Stimulated activated CD4-positive, alpha-beta T cell treated with anti-CD3 and anti-CD28 coated beads, Interleukin-12 subunit alpha, Interleukin-12 subunit beta, amount 100 ng/mL, for 48 hours (primary cell): ENCODE measurements at regions not wholly inside any gene's neighbourhood (a gene's known extent, or its start where the extent isn't known, plus 50 kb on each side); places are given as distances from the start of the nearest gene placed in this dataset.

Source experiments
- DNase-seq, 3 donors: peaks; one replicate each; pipeline ENCODE4 v3.0.0-alpha.2; 2020; ENCODE audit warnings: low read depth in 2 of 3, low spot score in 1 of 3

DNA sequence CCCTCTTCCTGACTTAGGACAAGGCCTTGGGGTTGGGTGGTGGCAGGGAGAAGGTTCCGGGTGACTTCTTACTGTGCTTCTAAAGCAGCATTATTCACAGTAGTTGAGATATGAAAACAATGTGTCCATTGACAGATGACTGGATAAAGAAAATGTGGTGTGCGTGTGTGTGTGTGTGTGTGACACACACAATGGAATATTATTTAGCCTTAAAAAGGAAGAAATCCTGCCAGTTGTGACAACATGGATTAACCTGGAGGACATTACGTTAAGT lies 128.1 kb upstream of the RASGRP1 start:
- DNase-seq: no peak

DNA sequence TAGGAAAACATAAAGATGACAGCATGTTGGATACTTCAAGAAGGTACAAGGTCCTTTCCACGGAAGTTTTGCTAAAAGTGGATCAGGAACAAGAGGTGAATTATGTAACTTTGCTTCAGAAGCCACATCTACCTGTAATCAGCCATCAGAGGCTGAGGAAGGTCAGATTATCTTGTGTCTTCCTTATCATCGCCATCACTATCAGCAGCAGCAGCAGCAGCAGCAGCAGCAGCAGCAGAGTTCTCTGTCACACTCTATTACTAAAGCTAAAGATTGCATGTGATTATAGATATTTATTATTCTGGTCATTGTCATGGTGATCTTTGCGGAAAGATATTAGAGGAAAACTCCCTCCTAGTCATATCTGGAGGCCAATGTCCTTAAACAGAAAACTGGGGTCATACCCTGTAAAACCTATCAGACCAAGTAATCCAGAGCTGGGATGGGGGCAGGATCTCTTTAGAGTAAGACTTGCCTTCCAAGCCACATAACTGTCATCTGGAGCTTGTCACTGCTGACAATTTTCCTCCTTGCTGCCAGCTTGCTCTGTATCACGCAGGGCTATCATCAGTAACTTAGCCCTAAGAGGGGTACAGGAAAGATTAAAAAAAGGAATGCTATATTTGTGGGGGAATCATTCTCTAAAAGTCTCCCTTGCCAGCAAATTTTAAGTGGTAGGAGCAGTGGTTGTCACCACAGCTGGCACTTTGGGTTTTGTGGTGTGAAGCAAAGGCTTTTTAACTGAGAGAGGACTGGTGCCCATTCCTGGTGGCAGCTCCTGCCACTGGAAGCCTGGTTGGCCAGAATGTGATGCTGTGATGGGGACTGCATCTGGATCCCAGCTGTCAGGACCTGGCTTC lies 130.9 kb upstream of the RASGRP1 start:
- DNase-seq: no peak

- DNase-seq: peak; percentile 60 to 62 (median 60)
These were observed 131.6 kb upstream of the RASGRP1 start for GRCh38 chr15:38696109-38696727.

GRCh38 chr15:38696790-38697495 lies 132.3 kb upstream of the RASGRP1 start:
- DNase-seq: no peak

GRCh38 chr15:38698254-38698653 lies 133.6 kb upstream of the RASGRP1 start:
- DNase-seq: no peak

DNA sequence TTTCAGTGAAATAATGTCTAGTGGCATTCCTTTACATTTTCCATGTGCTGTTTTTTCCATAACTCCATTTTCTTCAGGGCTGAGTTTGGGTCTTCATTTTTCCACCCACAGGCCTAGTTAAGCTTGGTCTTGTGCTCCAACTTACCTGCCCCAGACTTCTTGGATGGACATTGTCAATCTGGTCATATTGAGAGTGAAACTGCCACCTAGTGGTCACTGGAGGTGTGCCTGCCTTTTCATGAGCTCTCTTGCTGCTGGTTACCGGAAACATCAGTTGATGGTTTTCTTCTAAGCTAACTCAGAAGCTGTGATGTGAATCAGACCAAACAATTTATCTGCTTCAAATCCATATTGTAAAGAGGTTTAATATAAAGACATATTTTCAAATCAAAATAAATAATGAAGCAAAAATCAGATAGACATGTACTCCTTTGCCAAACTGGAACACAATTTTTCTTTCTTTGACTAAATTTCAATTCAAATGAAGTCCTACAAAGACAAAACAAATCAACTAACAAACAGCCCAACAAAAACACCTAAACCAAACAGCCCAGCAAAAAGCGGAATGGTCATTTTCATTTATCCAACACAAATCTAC lies 135.1 kb upstream of the RASGRP1 start:
- DNase-seq: peak; percentile 52 to 74 (median 69)

- no peak for DNase-seq
These were observed 136.5 kb upstream of the RASGRP1 start for GRCh38 chr15:38701149-38701548.

DNA sequence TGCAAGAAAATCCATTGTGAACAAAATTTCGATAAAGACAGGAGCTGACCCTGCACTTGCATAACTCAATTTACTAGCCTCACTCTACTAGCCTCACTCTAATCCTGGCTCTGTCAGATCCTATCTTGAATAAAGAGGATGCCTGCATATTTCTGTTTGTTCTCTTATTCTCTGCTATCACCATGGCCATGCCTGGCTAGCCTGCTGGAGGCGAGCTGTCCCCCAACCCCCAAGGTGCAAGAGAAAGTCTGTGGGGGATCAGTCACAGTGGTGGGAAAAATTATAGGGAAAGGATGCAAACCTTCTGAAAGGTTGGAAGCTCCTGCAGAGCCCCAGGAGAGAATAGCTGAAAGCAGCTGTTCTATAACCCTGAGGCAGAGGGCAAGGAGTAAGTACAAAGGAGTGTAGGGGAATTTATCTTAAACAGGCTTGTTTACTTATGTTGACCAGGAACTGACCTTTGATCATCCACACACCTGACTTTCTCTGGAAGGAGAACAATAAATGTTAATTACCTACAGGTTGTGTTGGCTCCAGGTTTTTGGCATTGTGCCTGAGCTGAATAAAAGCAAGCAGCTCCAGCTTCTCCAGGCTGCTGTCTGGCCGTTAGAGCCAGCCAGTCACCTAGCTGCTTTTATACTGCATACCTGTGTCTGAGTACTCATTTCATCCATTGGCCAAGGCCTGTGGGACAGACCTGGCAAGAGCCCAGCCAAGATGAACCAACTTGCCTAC lies 137.7 kb upstream of the RASGRP1 start:
- DNase-seq: no peak

DNA sequence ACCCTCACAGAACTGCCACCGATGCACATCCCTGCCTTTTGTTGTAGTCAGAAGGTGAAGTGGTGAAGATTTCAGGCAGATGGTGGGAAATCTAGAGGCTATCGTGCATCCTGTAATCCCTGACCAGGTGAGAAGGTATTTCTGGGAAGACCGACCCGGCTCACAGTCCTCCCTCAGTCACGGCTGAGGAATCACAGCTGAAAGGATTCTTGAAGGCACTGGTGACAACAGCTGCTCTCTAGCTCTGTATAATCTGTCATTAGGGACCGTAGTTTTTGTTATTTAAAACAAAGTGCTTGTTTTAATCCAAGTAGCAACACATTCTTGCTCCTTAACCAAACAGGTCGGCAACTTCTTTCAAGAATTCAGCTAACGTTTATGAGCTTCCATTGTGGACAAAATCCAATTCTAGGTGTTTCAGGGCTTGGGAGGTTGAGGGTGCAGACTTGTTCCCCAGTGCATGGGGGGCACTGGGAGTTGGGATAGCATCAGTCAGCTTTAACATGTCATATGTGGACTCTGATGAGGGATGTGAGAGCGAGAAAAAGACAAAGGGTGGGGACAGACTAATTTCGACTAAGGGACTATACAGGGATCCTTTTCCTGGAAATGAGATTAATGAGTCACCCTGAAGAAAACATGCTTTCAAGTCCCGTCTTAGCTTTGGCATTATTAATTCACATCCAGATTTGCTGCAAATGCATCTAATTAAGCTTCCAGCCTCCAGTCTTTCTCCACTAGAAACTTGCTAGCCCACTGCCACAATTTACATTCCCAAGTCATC lies 141.0 kb upstream of the RASGRP1 start:
- DNase-seq: no peak

- no peak for DNase-seq
These were observed 142.3 kb upstream of the RASGRP1 start for GRCh38 chr15:38706956-38707355.

DNA sequence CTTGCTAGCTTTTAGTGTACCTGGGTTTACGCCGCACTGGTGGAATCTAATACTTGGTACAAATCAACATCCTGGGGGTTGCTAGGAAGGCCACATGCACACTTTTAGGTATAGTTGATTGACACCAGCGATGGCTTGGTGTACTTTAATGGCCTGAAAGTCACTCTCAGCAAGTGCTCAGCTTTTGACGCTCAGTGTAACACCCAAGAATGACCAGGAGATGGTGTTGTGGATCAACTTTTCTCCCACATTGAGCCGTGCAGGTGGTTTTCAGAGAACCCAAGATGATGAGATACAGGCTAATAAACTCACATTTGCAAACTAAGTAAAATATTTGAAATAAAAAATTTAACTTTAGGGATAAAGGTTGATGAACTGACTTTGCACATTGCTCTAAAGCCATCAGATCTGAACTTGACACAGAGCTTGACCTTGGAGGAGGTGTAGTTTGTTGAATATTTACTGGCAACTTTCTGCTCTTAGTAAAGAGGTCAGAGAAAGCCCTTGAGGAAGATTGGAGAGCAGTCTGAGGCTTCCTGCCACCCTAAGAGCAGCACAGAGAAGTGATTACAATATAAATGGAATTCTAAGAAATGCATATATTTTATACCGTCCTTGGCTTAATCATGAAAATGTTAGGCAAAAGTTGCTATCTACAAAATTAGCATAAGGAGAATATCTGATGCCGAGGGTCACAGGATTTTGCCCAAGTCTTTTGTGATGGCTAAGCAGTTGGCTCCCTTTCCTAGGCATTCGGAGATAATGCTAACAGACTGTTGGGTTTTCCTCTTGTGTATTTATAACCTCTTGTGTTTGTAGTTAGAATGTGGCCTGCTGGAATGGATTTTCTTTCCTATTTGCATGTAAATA lies 143.4 kb upstream of the RASGRP1 start:
- DNase-seq: no peak

GRCh38 chr15:38708672-38709180 lies 144.1 kb upstream of the RASGRP1 start:
- no peak for DNase-seq

GRCh38 chr15:38709196-38709595 lies 144.6 kb upstream of the RASGRP1 start:
- no peak for DNase-seq

DNA sequence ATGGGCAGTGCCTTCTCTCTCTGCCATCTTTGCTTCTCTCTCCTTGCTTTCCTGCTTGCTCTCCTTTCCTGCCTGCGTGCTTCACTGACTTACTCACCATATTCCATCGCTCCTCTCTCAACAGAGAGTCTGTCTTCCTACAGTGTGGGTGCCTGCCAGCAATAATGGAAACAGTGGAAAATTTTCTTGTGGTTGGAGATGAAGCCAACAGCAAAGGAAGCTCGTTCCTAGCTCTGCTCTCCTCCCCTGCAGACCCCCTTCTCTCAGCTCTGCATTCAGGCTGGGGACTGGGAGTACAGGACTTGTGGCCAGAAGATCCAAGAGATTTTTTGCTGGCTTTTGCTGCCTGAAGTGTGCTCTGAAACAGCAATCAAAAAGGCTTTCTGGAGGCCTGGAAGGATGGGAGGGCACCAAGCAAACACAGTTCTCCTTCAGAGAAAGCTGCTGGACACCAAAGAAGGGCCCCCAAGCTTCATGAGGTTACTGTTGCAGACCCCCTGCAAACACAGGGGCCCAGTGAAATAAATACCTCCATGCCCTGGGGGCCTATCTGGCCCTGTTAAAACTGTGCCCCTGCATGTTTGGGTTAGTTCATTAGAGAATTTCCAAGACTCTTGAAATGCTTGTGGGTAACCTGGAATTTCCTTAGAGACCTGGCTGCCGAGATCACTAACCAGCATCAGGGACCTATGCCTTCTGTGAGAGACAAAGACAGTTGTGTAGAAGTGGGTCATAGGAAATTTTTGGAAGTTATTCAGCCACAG lies 149.9 kb upstream of the RASGRP1 start:
- no peak for DNase-seq

DNA sequence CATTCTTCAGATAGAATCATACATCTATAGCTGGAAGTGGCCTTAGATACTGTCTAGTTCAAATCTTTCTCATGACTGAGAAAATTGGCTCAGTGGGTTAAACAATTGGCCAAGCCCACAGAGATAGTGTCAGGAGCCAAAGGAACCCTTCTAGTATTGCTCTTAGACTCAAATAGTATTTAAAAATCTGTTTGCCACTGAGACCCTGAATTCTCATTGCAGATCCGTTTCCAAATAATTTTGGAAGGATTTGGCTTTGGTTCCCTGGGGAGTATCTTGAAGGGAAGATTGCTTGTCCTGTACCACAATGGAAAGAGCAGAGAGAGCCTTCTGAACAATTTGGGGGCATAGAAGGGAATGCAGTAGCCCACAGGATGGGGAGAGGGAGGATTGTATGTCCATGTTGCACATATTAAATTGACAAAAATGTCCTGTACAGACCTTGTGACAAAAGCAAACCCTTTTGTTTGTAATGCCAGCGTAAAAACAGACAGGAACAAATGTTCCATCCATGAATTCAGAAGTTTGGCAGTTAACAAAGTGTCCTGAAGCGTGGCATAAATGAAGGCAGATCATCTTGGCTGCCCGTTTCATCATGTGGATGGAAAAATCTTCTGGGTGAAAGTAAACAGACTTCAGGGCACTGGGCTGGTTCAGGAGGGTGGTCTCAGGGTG lies 156.4 kb upstream of the RASGRP1 start:
- DNase-seq: no peak

- DNase-seq: no peak
These were observed 156.9 kb upstream of the RASGRP1 start for GRCh38 chr15:38721568-38721945.

DNA sequence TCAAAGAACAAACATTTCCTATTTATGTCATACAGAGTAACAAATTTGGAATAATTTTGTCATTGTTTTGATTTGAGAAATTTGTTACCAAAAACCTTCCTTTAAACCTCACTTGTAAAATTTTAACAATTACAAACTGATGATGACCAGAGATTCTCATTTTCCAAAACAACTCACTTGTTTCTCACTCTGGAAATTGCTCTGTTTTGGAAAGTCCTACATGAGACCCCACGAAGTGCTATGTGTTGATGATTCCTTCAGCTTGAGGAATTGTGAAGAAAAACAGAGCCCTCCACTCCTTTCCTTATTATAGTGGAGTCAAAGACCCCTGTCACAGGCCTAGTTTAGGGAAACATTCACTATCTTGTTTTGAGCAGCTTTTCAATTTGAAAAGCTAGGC lies 157.6 kb upstream of the RASGRP1 start:
- DNase-seq: no peak

DNA sequence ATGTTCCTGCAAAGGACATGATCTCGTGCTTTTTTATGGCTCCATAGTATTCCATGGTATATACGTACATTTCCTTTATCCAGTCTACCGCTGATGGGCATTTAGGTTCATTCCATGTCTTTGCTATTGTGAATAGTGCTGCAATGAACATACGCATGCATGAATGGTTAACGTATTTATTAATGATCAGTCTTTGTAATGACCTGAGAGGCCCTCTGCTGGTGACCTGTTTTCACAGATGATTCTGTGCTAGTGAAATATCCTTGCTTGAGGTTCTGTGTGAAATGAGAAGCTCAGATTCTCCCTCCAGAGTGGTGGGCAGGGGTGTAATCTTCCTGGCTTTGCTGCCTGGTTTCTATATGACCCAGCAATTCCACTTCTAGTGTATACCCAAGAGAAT lies 160.2 kb upstream of the RASGRP1 start:
- DNase-seq: no peak
